HCT116 (cell line): ENCODE measurements at regions not wholly inside any gene's neighbourhood (a gene's known extent, or its start where the extent isn't known, plus 50 kb on each side); places are given as distances from the start of the nearest gene placed in this dataset.

Experiments
- ATAC-seq: fragments of 200-7000 bp; cut with Tn5 transposase; 2 replicates; pipeline ENCODE4 v1.9.1; 2020; ENCODE audit warnings: mild to moderate bottlenecking, moderate library complexity
- BruUV-seq: library from RNA; stranded (reverse); fragments of 400-500 nt; replicated peaks from 2 replicates; lab custom pipeline; 2021; lab: Mats Ljungman, UMichigan
- CTCF ChIA-PET: fragments of 300-600 bp; sonication (Branson Sonifier 250); formaldehyde crosslinking; loops from one replicate; lab custom pipeline; 2021; ENCODE audit warnings: antibody characterized with exemption; lab: Charles Lee
- POLR2A ChIA-PET: fragments of 300-600, 350-600 bp; sonication (Branson Sonifier 250); formaldehyde crosslinking; loops from one replicate; lab custom pipeline; 2021; ENCODE audit warnings: antibody characterized with exemption; lab: Charles Lee
- RAD21 ChIA-PET, 2 experiments: fragments of 300-600 bp; sonication (Branson Sonifier 250); formaldehyde crosslinking; loops; one replicate each; lab custom pipeline; 2023; ENCODE audit warnings: low total read pairs in 2 of 2; ENCODE audit not compliant: uncharacterized antibody in 2 of 2, unreplicated experiment in 2 of 2, low non-redundant PET in 1 of 2; lab: Charles Lee
- DNase-seq: peaks from one replicate; pipeline ENCODE4 v3.0.0-alpha.2; 2010; ENCODE audit warnings: low read depth, low spot score
- H2AFZ ChIP-seq: fragments of 200-600 bp; shearing (Covaris generic), sonication (generic); 2 replicates; pipeline ENCODE4 v1.6.1; 2017; ENCODE audit warnings: low read depth, mixed run types, mixed read lengths, antibody characterized with exemption, low read length; ENCODE audit not compliant: poor library complexity, severe bottlenecking
- H3K27ac ChIP-seq: 2 replicates; pipeline ENCODE4 v1.5.1; 2012; ENCODE audit warnings: low read depth, low read length
- H3K27me3 ChIP-seq: fragments of 200-600 bp; sonication (generic); 2 replicates; pipeline ENCODE4 v1.6.1; 2016; ENCODE audit warnings: mixed run types, low read length, mixed read lengths; ENCODE audit not compliant: insufficient read depth
- H3K36me3 ChIP-seq, 2 experiments: fragments of 200-500 bp in 1 of 2; fragments of 200-600 bp in 1 of 2; sonication (Bioruptor generic) in 1 of 2; sonication (generic) in 1 of 2; 2 replicates each; pipeline versions ENCODE4 v1.5.1 to v1.6.1; 2014 to 2016; ENCODE audit warnings: low read length in 2 of 2, inconsistent platforms in 1 of 2, mixed read lengths in 1 of 2, mixed run types in 1 of 2; ENCODE audit not compliant: insufficient read depth in 2 of 2, control insufficient read depth in 1 of 2
- H3K4me1 ChIP-seq, 2 experiments: fragments of 200-600 bp in 1 of 2; sonication (generic) in 1 of 2; 2 replicates each; pipeline versions ENCODE4 v1.5.1 to v1.6.1; 2012 to 2017; ENCODE audit warnings: low read length in 2 of 2, inconsistent platforms in 1 of 2, mild to moderate bottlenecking in 1 of 2, mixed read lengths in 1 of 2, mixed run types in 1 of 2, moderate library complexity in 1 of 2; ENCODE audit not compliant: insufficient read depth in 2 of 2, control insufficient read depth in 1 of 2
- H3K4me2 ChIP-seq: fragments of 200-600 bp; sonication (generic); 2 replicates; pipeline ENCODE4 v1.6.1; 2017; ENCODE audit warnings: mixed run types, low read length, mixed read lengths
- H3K4me3 ChIP-seq, 2 experiments: fragments of 200-600 bp in 1 of 2; sonication (generic) in 1 of 2; replicated peaks in 1 of 2; 2 replicates each; pipeline ENCODE4 v1.5.1; 2011 to 2016; ENCODE audit warnings: low read length in 2 of 2, control low read depth in 1 of 2, low read depth in 1 of 2, mild to moderate bottlenecking in 1 of 2, mixed read lengths in 1 of 2, mixed run types in 1 of 2
- H3K79me2 ChIP-seq: fragments of 200-600 bp; sonication (generic); 2 replicates; pipeline ENCODE4 v1.6.1; 2017; ENCODE audit warnings: mild to moderate bottlenecking, mixed run types, low read length, moderate library complexity, mixed read lengths; ENCODE audit not compliant: insufficient read depth
- H3K9ac ChIP-seq: fragments of 200-600 bp; sonication (generic); 2 replicates; pipeline ENCODE4 v1.6.1; 2016; ENCODE audit warnings: low read length, mixed read lengths
- H3K9me2 ChIP-seq: fragments of 200-600 bp; sonication (generic), shearing (Covaris generic); 2 replicates; pipeline ENCODE4 v1.6.1; 2017; ENCODE audit warnings: mixed run types, mild to moderate bottlenecking, moderate library complexity; ENCODE audit not compliant: insufficient read depth
- H3K9me3 ChIP-seq, 2 experiments: fragments of 200-500 bp in 1 of 2; fragments of 200-600 bp in 1 of 2; sonication (Bioruptor generic) in 1 of 2; sonication (generic) in 1 of 2; 2 replicates each; pipeline ENCODE4 v1.6.1; 2014 to 2017; ENCODE audit warnings: low read length in 2 of 2, mixed read lengths in 2 of 2, inconsistent platforms in 1 of 2, low read depth in 1 of 2, mild to moderate bottlenecking in 1 of 2, mixed run types in 1 of 2, moderate library complexity in 1 of 2; ENCODE audit not compliant: control insufficient read depth in 1 of 2, insufficient read depth in 1 of 2
- H4K20me1 ChIP-seq: fragments of 200-600 bp; sonication (generic), shearing (Covaris generic); 2 replicates; pipeline ENCODE4 v1.6.1; 2017; ENCODE audit warnings: mixed run types, mild to moderate bottlenecking, moderate library complexity; ENCODE audit not compliant: insufficient read depth
- CBX3 ChIP-seq: IDR thresholded peaks from 2 replicates; pipeline ENCODE4 v1.6.1; 2012; ENCODE audit warnings: low read depth
- CEBPB ChIP-seq: IDR thresholded peaks from 2 replicates; pipeline ENCODE4 v1.6.1; 2012; ENCODE audit warnings: low read depth
- EGR1 ChIP-seq: IDR thresholded peaks from 2 replicates; pipeline ENCODE4 v1.6.1; 2012; ENCODE audit warnings: low read depth
- ELF1 ChIP-seq: IDR thresholded peaks from 2 replicates; pipeline ENCODE4 v1.6.1; 2012; ENCODE audit warnings: low read depth, borderline replicate concordance
- EZH2 ChIP-seq: fragments of 200-600 bp; sonication (generic); IDR thresholded peaks from 2 replicates; pipeline ENCODE4 v1.6.1; 2017; ENCODE audit warnings: antibody characterized with exemption, mixed run types
- EZH2phosphoT487 ChIP-seq: fragments of 200-600 bp; IDR thresholded peaks from 2 replicates; pipeline ENCODE4 v1.6.1; 2018; ENCODE audit warnings: antibody characterized with exemption, borderline replicate concordance
- POLR2A ChIP-seq: IDR thresholded peaks from 2 replicates; pipeline ENCODE4 v1.7.0; 2011; ENCODE audit warnings: borderline replicate concordance; ENCODE audit not compliant: insufficient read depth, insufficient read length; ENCODE audit errors: extremely low read depth
- POLR2AphosphoS5 ChIP-seq: IDR thresholded peaks from 2 replicates; pipeline ENCODE4 v1.6.1; 2011; ENCODE audit warnings: mild to moderate bottlenecking, low read depth, low read length, moderate library complexity
- RAD21 ChIP-seq: IDR thresholded peaks from 2 replicates; pipeline ENCODE4 v1.6.1; 2012; ENCODE audit warnings: low read depth, mild to moderate bottlenecking
- SIN3A ChIP-seq: IDR thresholded peaks from 2 replicates; pipeline ENCODE4 v1.6.1; 2012; ENCODE audit warnings: low read depth
- intact Hi-C: fragments of 100-400 bp; cut with micrococcal nuclease; formaldehyde crosslinking; loops from 2 replicates; pipeline ENCODE4 v1.10.0; 2022
- TF ChIP-seq, protein P1 (sequence below): IDR thresholded peaks from 2 replicates; pipeline ENCODE4 v1.6.1; 2012; ENCODE audit warnings: low read depth
- TF ChIP-seq, protein P2 (sequence below): IDR thresholded peaks from 2 replicates; pipeline ENCODE4 v1.6.1; 2011; ENCODE audit warnings: mild to moderate bottlenecking, low read length, moderate library complexity; ENCODE audit not compliant: insufficient replicate concordance; ENCODE audit errors: extremely low read depth
- TF ChIP-seq, protein P3 (sequence below), 3 experiments: fragments of 200-600 bp in 1 of 3; sonication (generic) in 1 of 3; IDR thresholded peaks in 2 of 3; conservative IDR thresholded peaks in 1 of 3; 2 replicates each; pipeline ENCODE4 v1.5.1; 2012 to 2017; ENCODE audit warnings: low read depth in 2 of 3, low read length in 2 of 3, antibody characterized with exemption in 1 of 3, borderline replicate concordance in 1 of 3, control low read depth in 1 of 3, mild to moderate bottlenecking in 1 of 3, mixed read lengths in 1 of 3, mixed run types in 1 of 3, moderate library complexity in 1 of 3; ENCODE audit not compliant: insufficient read depth in 1 of 3
- TF ChIP-seq, protein P4 (sequence below): IDR thresholded peaks from 2 replicates; pipeline ENCODE4 v1.6.1; 2012

DNA sequence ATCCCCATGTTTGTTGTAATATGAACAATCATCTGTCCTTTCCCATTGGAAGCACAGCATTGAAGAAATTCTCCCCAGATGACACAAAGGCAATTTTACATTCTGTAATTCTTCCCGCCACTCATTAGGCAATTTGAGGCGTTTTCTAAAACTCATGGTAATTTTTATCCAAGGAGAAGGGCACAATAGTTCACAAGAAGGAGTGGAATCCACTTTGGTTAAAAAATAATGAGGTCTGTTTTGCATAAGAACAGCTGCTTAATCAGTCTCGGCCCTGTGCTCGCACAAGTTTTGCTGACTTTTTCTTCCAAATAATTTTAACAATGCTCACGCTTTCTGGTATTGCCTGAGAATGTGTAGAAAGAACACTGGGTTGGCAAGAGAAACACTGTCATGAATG, 94.0 kb downstream of the CAVIN4 start (continued):
- TF ChIP-seq, protein P1, sequence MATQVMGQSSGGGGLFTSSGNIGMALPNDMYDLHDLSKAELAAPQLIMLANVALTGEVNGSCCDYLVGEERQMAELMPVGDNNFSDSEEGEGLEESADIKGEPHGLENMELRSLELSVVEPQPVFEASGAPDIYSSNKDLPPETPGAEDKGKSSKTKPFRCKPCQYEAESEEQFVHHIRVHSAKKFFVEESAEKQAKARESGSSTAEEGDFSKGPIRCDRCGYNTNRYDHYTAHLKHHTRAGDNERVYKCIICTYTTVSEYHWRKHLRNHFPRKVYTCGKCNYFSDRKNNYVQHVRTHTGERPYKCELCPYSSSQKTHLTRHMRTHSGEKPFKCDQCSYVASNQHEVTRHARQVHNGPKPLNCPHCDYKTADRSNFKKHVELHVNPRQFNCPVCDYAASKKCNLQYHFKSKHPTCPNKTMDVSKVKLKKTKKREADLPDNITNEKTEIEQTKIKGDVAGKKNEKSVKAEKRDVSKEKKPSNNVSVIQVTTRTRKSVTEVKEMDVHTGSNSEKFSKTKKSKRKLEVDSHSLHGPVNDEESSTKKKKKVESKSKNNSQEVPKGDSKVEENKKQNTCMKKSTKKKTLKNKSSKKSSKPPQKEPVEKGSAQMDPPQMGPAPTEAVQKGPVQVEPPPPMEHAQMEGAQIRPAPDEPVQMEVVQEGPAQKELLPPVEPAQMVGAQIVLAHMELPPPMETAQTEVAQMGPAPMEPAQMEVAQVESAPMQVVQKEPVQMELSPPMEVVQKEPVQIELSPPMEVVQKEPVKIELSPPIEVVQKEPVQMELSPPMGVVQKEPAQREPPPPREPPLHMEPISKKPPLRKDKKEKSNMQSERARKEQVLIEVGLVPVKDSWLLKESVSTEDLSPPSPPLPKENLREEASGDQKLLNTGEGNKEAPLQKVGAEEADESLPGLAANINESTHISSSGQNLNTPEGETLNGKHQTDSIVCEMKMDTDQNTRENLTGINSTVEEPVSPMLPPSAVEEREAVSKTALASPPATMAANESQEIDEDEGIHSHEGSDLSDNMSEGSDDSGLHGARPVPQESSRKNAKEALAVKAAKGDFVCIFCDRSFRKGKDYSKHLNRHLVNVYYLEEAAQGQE: no peak
- TF ChIP-seq POLR2AphosphoS5 (no peak), POLR2A (no peak)
- TF ChIP-seq, protein P2, sequence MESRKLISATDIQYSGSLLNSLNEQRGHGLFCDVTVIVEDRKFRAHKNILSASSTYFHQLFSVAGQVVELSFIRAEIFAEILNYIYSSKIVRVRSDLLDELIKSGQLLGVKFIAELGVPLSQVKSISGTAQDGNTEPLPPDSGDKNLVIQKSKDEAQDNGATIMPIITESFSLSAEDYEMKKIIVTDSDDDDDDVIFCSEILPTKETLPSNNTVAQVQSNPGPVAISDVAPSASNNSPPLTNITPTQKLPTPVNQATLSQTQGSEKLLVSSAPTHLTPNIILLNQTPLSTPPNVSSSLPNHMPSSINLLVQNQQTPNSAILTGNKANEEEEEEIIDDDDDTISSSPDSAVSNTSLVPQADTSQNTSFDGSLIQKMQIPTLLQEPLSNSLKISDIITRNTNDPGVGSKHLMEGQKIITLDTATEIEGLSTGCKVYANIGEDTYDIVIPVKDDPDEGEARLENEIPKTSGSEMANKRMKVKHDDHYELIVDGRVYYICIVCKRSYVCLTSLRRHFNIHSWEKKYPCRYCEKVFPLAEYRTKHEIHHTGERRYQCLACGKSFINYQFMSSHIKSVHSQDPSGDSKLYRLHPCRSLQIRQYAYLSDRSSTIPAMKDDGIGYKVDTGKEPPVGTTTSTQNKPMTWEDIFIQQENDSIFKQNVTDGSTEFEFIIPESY: no peak

DNA sequence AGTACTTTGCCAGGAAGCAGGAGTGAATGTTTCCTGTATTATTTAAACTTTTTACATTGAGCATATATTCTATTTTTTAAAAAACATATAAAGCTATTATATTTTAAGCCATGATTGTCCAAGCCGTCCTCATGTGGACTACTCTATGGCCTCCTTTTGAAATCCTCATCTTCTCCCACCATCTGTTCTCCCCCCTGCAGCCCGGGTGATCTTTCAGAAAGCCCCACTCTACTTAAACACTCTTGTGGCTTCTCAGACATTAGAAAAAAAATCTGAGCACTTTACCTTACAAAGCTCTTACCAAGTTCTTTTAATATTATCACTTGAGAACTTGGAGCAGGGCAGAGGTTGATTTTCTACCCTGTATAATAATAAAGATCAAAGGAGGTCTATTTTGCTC, 95.4 kb downstream of the CAVIN4 start:
- H2AFZ ChIP-seq: no peak overlapping the region
- no peaks in the 10 kb centered on the region for H3K36me3 ChIP-seq
- H3K4me2 ChIP-seq: no peak overlapping the region
- no peaks in the 10 kb centered on the region for H3K4me1 ChIP-seq
- no peak overlapping the region for H3K9ac ChIP-seq
- H3K4me3 ChIP-seq: no peak overlapping the region
- no peaks in the 10 kb centered on the region for H3K9me3 ChIP-seq
- no peak overlapping the region for H3K27ac ChIP-seq
- no TSS peak for BruUV-seq
- no peak for ATAC-seq
- no peaks in the 10 kb centered on the region for H3K79me2 ChIP-seq
- no peak for DNase-seq
- intact Hi-C loops: no loop called here
- ChIA-PET RAD21 (no interaction called here), POLR2A (no interaction called here), CTCF (no interaction called here)
- peaks cover 28% of the 10 kb centered on the region for H3K27me3 ChIP-seq
- H4K20me1 ChIP-seq: no peaks in the 10 kb centered on the region
- no peaks in the 10 kb centered on the region for H3K9me2 ChIP-seq
- no peak for TF ChIP-seq ELF1
- TF ChIP-seq EGR1: no peak
- TF ChIP-seq, protein P1: no peak
- TF ChIP-seq EZH2phosphoT487: no peak
- TF ChIP-seq EZH2: no peak
- TF ChIP-seq, protein P3, sequence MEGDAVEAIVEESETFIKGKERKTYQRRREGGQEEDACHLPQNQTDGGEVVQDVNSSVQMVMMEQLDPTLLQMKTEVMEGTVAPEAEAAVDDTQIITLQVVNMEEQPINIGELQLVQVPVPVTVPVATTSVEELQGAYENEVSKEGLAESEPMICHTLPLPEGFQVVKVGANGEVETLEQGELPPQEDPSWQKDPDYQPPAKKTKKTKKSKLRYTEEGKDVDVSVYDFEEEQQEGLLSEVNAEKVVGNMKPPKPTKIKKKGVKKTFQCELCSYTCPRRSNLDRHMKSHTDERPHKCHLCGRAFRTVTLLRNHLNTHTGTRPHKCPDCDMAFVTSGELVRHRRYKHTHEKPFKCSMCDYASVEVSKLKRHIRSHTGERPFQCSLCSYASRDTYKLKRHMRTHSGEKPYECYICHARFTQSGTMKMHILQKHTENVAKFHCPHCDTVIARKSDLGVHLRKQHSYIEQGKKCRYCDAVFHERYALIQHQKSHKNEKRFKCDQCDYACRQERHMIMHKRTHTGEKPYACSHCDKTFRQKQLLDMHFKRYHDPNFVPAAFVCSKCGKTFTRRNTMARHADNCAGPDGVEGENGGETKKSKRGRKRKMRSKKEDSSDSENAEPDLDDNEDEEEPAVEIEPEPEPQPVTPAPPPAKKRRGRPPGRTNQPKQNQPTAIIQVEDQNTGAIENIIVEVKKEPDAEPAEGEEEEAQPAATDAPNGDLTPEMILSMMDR (IDR thresholded peaks at IDR 0.05 in 2 of 3, conservative IDR thresholded peaks at IDR 0.05 in 1 of 3; ENCODE audit: borderline replicate concordance in 1 of 3, insufficient read depth in 1 of 3, low read depth in 2 of 3, low read length in 2 of 3): no peak
- TF ChIP-seq SIN3A: no peak
- TF ChIP-seq CEBPB: no peak
- TF ChIP-seq CBX3: no peak
- TF ChIP-seq, protein P4, sequence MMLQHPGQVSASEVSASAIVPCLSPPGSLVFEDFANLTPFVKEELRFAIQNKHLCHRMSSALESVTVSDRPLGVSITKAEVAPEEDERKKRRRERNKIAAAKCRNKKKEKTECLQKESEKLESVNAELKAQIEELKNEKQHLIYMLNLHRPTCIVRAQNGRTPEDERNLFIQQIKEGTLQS: no peak
- no peak for TF ChIP-seq POLR2AphosphoS5
- TF ChIP-seq RAD21: no peak
